GM11168 (cell line): ENCODE measurements at regions not wholly inside any gene's neighbourhood (a gene's known extent, or its start where the extent isn't known, plus 50 kb on each side); places are given as distances from the start of the nearest gene placed in this dataset.

Source experiments
- in situ Hi-C: fragments of 300-500 bp; cut with MboI; formaldehyde crosslinking; loops from one replicate; pipeline ENCODE4 v1.12.0; 2022; ENCODE audit warnings: low sequenced_read_pairs; ENCODE audit not compliant: unreplicated experiment

- in situ Hi-C loops: no loop called here
Observed at GRCh38 chr13:24041651-24042225, 118.8 kb upstream of the SPATA13 start.

- in situ Hi-C loops: no loop called here
Observed at GRCh38 chr13:24042710-24043440, 117.6 kb upstream of the SPATA13 start.

GRCh38 chr13:24043590-24044350 is 116.8 kb upstream of the SPATA13 start:
- in situ Hi-C loops: no loop called here

- in situ Hi-C loops: no loop called here
Observed at GRCh38 chr13:24045597-24045996, 114.9 kb upstream of the SPATA13 start.

- in situ Hi-C loops: loop anchor here (10.0 kb wide), 1 partner anchor 164 kb away; no protein-coding TSS in a partner anchor
Observed at GRCh38 chr13:24050292-24050711, 110.2 kb upstream of the SPATA13 start.

GRCh38 chr13:24050796-24051715 is 109.5 kb upstream of the SPATA13 start:
- in situ Hi-C loops: loop anchor here (10.0 kb wide), 1 partner anchor 164 kb away; no protein-coding TSS in a partner anchor

GRCh38 chr13:24052547-24053518 is 107.7 kb upstream of the SPATA13 start:
- in situ Hi-C loops: loop anchor here (10.0 kb wide), 1 partner anchor 162 kb away; no protein-coding TSS in a partner anchor

- in situ Hi-C loops: loop anchor here (10.0 kb wide), 1 partner anchor 161 kb away; no protein-coding TSS in a partner anchor
Observed at GRCh38 chr13:24053519-24054251, 106.8 kb upstream of the SPATA13 start.

- in situ Hi-C loops: loop anchor here (10.0 kb wide), 1 partner anchor 158 kb away; no protein-coding TSS in a partner anchor
Observed at GRCh38 chr13:24056616-24057137, 103.8 kb upstream of the SPATA13 start.

- in situ Hi-C loops: no loop called here
Observed at GRCh38 chr13:24060993-24061392, 99.5 kb upstream of the SPATA13 start.

- in situ Hi-C loops: no loop called here
Observed at GRCh38 chr13:24063281-24063877, 97.1 kb upstream of the SPATA13 start.

GRCh38 chr13:24064371-24064770 is 96.1 kb upstream of the SPATA13 start:
- in situ Hi-C loops: no loop called here

GRCh38 chr13:24065176-24065575 is 95.3 kb upstream of the SPATA13 start:
- in situ Hi-C loops: no loop called here

GRCh38 chr13:24066405-24067295 is 93.9 kb upstream of the SPATA13 start:
- in situ Hi-C loops: no loop called here

- in situ Hi-C loops: no loop called here
Observed at GRCh38 chr13:24068472-24068871, 92.0 kb upstream of the SPATA13 start.

GRCh38 chr13:24071016-24071415 is 89.5 kb upstream of the SPATA13 start:
- in situ Hi-C loops: no loop called here
